ENCODE measurements at regions not wholly inside any gene's neighbourhood (a gene's known extent, or its start where the extent isn't known, plus 50 kb on each side); places are given as distances from the start of the nearest gene placed in this dataset.

- Mint-ChIP-seq H3K9me3 (no peaks in the 10 kb centered on the region), H3K36me3 (no peaks in the 10 kb centered on the region), H3K4me3 (no peak overlapping the region), H3K4me1 (peaks cover 8% of the 10 kb centered on the region), H3K27me3 (ENCODE audit: insufficient read depth, low read depth) (peaks cover 3% of the 10 kb centered on the region), H3K27ac (no peak overlapping the region)
- Histone ChIP-seq H3K27me3 (no peaks in the 10 kb centered on the region), H3K36me3 (no peaks in the 10 kb centered on the region), H3K4me2 (no peak overlapping the region), H3K9ac (no peak overlapping the region), H3K4me1 (peaks cover 19% of the 10 kb centered on the region), H3K27ac (no peak overlapping the region), H4K20me1 (ENCODE audit: low read depth) (no peaks in the 10 kb centered on the region), H3K79me2 (ENCODE audit: low read depth) (no peaks in the 10 kb centered on the region), H3K4me3 (no peak overlapping the region), H3K9me3 (ENCODE audit: low read depth) (no peaks in the 10 kb centered on the region), H2AFZ (replicated peaks) (no peak overlapping the region), H3F3A (ENCODE audit: low read depth) (peaks cover 11% of the 10 kb centered on the region)
- TF ChIP-seq EZH2phosphoT487 (IDR thresholded peaks at IDR 0.05) (no peak), CTCF (IDR thresholded peaks at IDR 0.05) (no peak), EZH2 (IDR thresholded peaks at IDR 0.05) (no peak)
- no peak for DNase-seq (ENCODE audit: low spot score)
These were observed 372.5 kb upstream of the BCHE start for GRCh38 chr3:166209701-166210100.

- no peaks in the 10 kb centered on the region for H4K20me1 ChIP-seq (ENCODE audit: low read depth)
- H3K4me1 ChIP-seq, result no peaks in the 10 kb centered on the region
- no peak overlapping the region for H3K27ac ChIP-seq
- Mint-ChIP-seq H3K4me3 (no peak overlapping the region), H3K36me3 (no peaks in the 10 kb centered on the region), H3K27ac (no peak overlapping the region), H3K27me3 (ENCODE audit: insufficient read depth, low read depth) (peaks cover 3% of the 10 kb centered on the region), H3K4me1 (no peaks in the 10 kb centered on the region), H3K9me3 (no peaks in the 10 kb centered on the region)
- no peaks in the 10 kb centered on the region for H3K9me3 ChIP-seq (ENCODE audit: low read depth)
- no peak overlapping the region for H3K4me3 ChIP-seq
- no peak for TF ChIP-seq EZH2 (IDR thresholded peaks at IDR 0.05)
- no peak for TF ChIP-seq CTCF (IDR thresholded peaks at IDR 0.05)
- no peak for TF ChIP-seq EZH2phosphoT487 (IDR thresholded peaks at IDR 0.05)
- H3K9ac ChIP-seq, result no peak overlapping the region
- no peaks in the 10 kb centered on the region for H3F3A ChIP-seq (ENCODE audit: low read depth)
- no peaks in the 10 kb centered on the region for H3K79me2 ChIP-seq (ENCODE audit: low read depth)
- H2AFZ ChIP-seq (replicated peaks), result no peak overlapping the region
- H3K27me3 ChIP-seq, result no peaks in the 10 kb centered on the region
- no peak overlapping the region for H3K4me2 ChIP-seq
- no peak for DNase-seq (ENCODE audit: low spot score)
- H3K36me3 ChIP-seq, result no peaks in the 10 kb centered on the region
These were observed 367.9 kb upstream of the BCHE start for GRCh38 chr3:166205158-166205557.

- H3K4me2 ChIP-seq, result no peak overlapping the region
- Mint-ChIP-seq H3K36me3 (no peaks in the 10 kb centered on the region), H3K4me3 (no peak overlapping the region), H3K9me3 (no peaks in the 10 kb centered on the region), H3K27me3 (ENCODE audit: insufficient read depth, low read depth) (peaks cover 3% of the 10 kb centered on the region), H3K4me1 (no peaks in the 10 kb centered on the region), H3K27ac (no peak overlapping the region)
- H3K4me3 ChIP-seq, result no peak overlapping the region
- no peaks in the 10 kb centered on the region for H3K79me2 ChIP-seq (ENCODE audit: low read depth)
- no peak overlapping the region for H3K9ac ChIP-seq
- H3K27ac ChIP-seq, result no peak overlapping the region
- H3F3A ChIP-seq (ENCODE audit: low read depth), result no peaks in the 10 kb centered on the region
- TF ChIP-seq EZH2phosphoT487 (IDR thresholded peaks at IDR 0.05) (no peak), CTCF (IDR thresholded peaks at IDR 0.05) (no peak), EZH2 (IDR thresholded peaks at IDR 0.05) (no peak)
- H3K9me3 ChIP-seq (ENCODE audit: low read depth), result no peaks in the 10 kb centered on the region
- no peaks in the 10 kb centered on the region for H4K20me1 ChIP-seq (ENCODE audit: low read depth)
- H3K36me3 ChIP-seq, result no peaks in the 10 kb centered on the region
- no peak for DNase-seq (ENCODE audit: low spot score)
- H2AFZ ChIP-seq (replicated peaks), result no peak overlapping the region
- no peaks in the 10 kb centered on the region for H3K27me3 ChIP-seq
- no peaks in the 10 kb centered on the region for H3K4me1 ChIP-seq
These were observed 364.3 kb upstream of the BCHE start for GRCh38 chr3:166201476-166201875.

GRCh38 chr3:166199491-166199890 is 362.3 kb upstream of the BCHE start:
- H3K9me3 Mint-ChIP-seq, result no peaks in the 10 kb centered on the region
- H3K36me3 ChIP-seq, result no peaks in the 10 kb centered on the region
- H3K9me3 ChIP-seq (ENCODE audit: low read depth), result no peaks in the 10 kb centered on the region
- H3K9ac ChIP-seq, result no peak overlapping the region
- H4K20me1 ChIP-seq (ENCODE audit: low read depth), result no peaks in the 10 kb centered on the region
- H3K4me2 ChIP-seq, result no peak overlapping the region
- no peak overlapping the region for H3K27ac ChIP-seq
- H3K4me1 ChIP-seq, result no peaks in the 10 kb centered on the region
- no peak overlapping the region for H3K4me3 ChIP-seq
- H3K27me3 Mint-ChIP-seq (ENCODE audit: insufficient read depth, low read depth), result peaks cover 3% of the 10 kb centered on the region
- H3K79me2 ChIP-seq (ENCODE audit: low read depth), result no peaks in the 10 kb centered on the region
- H3F3A ChIP-seq (ENCODE audit: low read depth), result no peaks in the 10 kb centered on the region
- TF ChIP-seq CTCF (IDR thresholded peaks at IDR 0.05) (no peak), EZH2 (IDR thresholded peaks at IDR 0.05) (no peak), EZH2phosphoT487 (IDR thresholded peaks at IDR 0.05) (no peak)
- H3K4me1 Mint-ChIP-seq, result no peaks in the 10 kb centered on the region
- no peak overlapping the region for H2AFZ ChIP-seq (replicated peaks)
- H3K27ac Mint-ChIP-seq, result no peak overlapping the region
- no peaks in the 10 kb centered on the region for H3K36me3 Mint-ChIP-seq
- no peak overlapping the region for H3K4me3 Mint-ChIP-seq
- DNase-seq (ENCODE audit: low spot score), result no peak
- H3K27me3 ChIP-seq, result no peaks in the 10 kb centered on the region
